Esophagus (tissue), 2 donors: ENCODE measurements at regions not wholly inside any gene's neighbourhood (a gene's known extent, or its start where the extent isn't known, plus 50 kb on each side); places are given as distances from the start of the nearest gene placed in this dataset.
"Not testable (repeated sequence)": the region's sequence is repeated elsewhere in the genome, so short reads cannot be mapped to it uniquely, and the experiment has no call there.

ENCODE experiments used
- H3K27ac ChIP-seq, 2 donors: one replicate each; pipeline ENCODE4 v1.5.1; 2013; ENCODE audit warnings: low read depth in 2 of 2, mild to moderate bottlenecking in 2 of 2, inconsistent platforms in 1 of 2, low read length in 1 of 2, moderate library complexity in 1 of 2
- H3K27me3 ChIP-seq, 2 donors: one replicate each; pipeline ENCODE4 v1.6.1; 2013; ENCODE audit warnings: low read length in 2 of 2, control low read depth in 1 of 2, mild to moderate bottlenecking in 1 of 2; ENCODE audit not compliant: insufficient read depth in 2 of 2, control insufficient read depth in 1 of 2
- H3K36me3 ChIP-seq, 2 donors: one replicate each; pipeline ENCODE4 v1.6.1; 2013; ENCODE audit warnings: low read length in 1 of 2; ENCODE audit not compliant: control insufficient read depth in 2 of 2, insufficient read depth in 2 of 2
- H3K4me1 ChIP-seq, 2 donors: one replicate each; pipeline ENCODE4 v1.6.1; 2013; ENCODE audit warnings: low read length in 1 of 2; ENCODE audit not compliant: control insufficient read depth in 2 of 2, insufficient read depth in 2 of 2
- H3K4me3 ChIP-seq, 2 donors: one replicate each; pipeline ENCODE4 v1.5.1; 2013; ENCODE audit warnings: low read length in 2 of 2, mild to moderate bottlenecking in 2 of 2, low read depth in 1 of 2, moderate library complexity in 1 of 2
- H3K9me3 ChIP-seq, 2 donors: one replicate each; pipeline ENCODE4 v1.6.1; 2013; ENCODE audit warnings: mild to moderate bottlenecking in 2 of 2, low read depth in 1 of 2, low read length in 1 of 2, moderate library complexity in 1 of 2; ENCODE audit not compliant: control insufficient read depth in 2 of 2, insufficient read depth in 1 of 2
- WGBS, 2 donors: extraction: QIAGEN DNeasy Blood & Tissue Kit; methylation state at CpG; one replicate each; pipeline ENCODE4 v1.1.7; 2013; 5-methylcytosine and 5-hydroxymethylcytosine counted together
- donor health status: healthy with polysubstance abuse.
- donor health status: Bipolar disorder and iron deficiency.

GRCh38 chr20:57108218-57108617 is 158.2 kb downstream of the BMP7 start:
- 48 to 65% methylated on average over 4 of the region's 4 CpGs for WGBS, 2 donors
- no peaks in the 10 kb centered on the region for H3K4me1 ChIP-seq
- H3K4me3 ChIP-seq, result no peak overlapping the region
- H3K27ac ChIP-seq, result no peak overlapping the region
- H3K27me3 ChIP-seq, result no peaks in the 10 kb centered on the region
- H3K9me3 ChIP-seq, result peaks cover 0 to 3% of the 10 kb centered on the region in 2 donors
- H3K36me3 ChIP-seq, result no peaks in the 10 kb centered on the region

DNA sequence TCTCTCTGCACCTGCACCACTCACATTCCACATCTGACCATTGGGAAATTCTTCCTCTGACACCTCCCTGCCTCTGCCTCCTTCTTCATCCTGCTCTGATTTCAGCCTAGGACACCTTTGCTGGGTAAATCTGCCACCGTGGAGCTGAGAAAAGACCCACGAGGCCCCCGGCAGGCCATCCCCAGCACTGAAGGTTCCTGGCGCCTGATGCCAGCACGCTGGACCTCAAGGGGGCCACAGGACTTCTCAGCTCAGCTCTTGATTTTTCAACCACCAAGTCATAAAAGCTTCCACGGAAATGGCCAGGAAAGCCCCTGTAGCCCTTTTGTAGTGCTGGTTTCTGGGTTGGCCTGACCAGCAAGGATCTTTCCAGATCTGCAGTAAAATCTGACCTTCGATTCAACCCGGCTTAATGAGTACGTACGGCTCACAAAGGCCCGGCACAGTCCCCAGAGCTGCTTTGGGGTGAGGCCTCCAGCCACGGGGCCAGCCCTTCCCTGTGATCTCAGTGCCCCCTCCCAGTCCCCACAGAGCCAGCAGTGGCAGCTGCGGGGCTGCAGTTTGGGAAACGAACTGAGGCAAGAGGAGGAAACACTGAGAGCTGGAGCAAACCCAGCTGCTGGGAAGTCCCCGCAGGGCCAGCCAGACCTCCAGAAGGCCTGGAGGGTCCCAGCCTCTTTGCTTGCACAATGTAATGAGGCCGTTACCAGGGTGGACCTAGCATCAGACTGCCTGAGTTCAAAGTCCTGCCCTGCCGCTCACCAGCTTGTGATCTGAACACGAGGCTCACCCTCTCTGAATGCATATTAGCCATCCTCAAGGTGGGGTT is 157.5 kb downstream of the BMP7 start:
- Histone ChIP-seq H3K27ac (no peak overlapping the region), H3K4me1 (no peaks in the 10 kb centered on the region), H3K9me3 (peaks cover 0 to 3% of the 10 kb centered on the region in 2 donors), H3K36me3 (no peaks in the 10 kb centered on the region), H3K4me3 (no peak overlapping the region), H3K27me3 (no peaks in the 10 kb centered on the region)
- WGBS, 2 donors, result 41 to 44% methylated on average over 18 of the region's 18 CpGs

GRCh38 chr20:57109571-57109953 is 156.9 kb downstream of the BMP7 start:
- Histone ChIP-seq H3K27me3 (no peaks in the 10 kb centered on the region), H3K27ac (no peak overlapping the region), H3K9me3 (peaks cover 0 to 3% of the 10 kb centered on the region in 2 donors), H3K36me3 (no peaks in the 10 kb centered on the region), H3K4me1 (no peaks in the 10 kb centered on the region), H3K4me3 (no peak overlapping the region)
- 57 to 67% methylated on average over 10 of the region's 10 CpGs for WGBS, 2 donors

GRCh38 chr20:57110121-57111027 is 156.1 kb downstream of the BMP7 start:
- not testable (repeated sequence) for H3K27me3 ChIP-seq, H3K4me3 ChIP-seq, H3K36me3 ChIP-seq, H3K27ac ChIP-seq, H3K4me1 ChIP-seq, H3K9me3 ChIP-seq
- 93 to 96% methylated on average over 49 to 55 of the region's 61 CpGs for WGBS, 2 donors

DNA sequence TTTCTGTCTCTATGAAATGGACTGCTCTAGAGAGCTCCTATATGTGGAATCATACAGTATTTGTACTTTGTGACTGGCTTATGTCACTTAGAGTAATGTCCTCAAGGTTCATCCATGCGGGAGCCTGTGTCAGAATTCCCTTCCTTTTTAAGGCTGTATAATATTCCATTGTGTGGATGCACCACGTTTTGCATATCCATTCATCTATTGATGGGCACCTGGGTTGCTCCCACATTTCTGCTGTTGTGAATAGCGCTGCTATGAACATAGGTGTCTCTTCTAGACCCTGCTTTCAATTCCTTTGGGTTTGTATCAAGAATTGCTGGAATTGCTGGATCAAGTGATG is 155.4 kb downstream of the BMP7 start:
- H3K4me1 ChIP-seq, result no peaks in the 10 kb centered on the region
- H3K36me3 ChIP-seq, result no peaks in the 10 kb centered on the region
- H3K4me3 ChIP-seq, result no peak overlapping the region
- H3K27ac ChIP-seq, result no peak overlapping the region
- WGBS, 2 donors, result 83 to 85% methylated on average over 3 of the region's 3 CpGs
- peaks cover 0 to 3% of the 10 kb centered on the region in 2 donors for H3K27me3 ChIP-seq
- peaks cover 0 to 3% of the 10 kb centered on the region in 2 donors for H3K9me3 ChIP-seq

DNA sequence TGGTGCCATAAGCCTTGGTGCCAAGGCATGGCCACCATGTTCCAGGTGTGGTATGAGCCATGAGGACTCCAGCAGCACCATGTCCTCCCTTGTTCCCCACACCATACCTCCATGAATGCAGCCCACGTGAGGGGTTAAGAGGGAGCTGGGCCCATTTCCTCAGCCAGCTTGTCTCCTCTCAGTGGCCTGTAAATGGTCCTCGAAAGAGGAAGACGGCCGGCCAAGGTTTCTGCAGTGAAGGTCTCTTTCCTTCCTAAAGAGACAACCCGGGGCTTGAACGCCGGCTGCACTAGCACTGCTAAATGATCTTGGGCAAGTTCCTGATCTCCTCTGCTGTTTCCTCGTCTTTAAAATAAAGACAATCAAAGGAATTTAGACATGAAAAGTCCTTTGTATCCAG is 154.0 kb downstream of the BMP7 start:
- Histone ChIP-seq H3K4me3 (no peak overlapping the region), H3K27me3 (peaks cover 0 to 3% of the 10 kb centered on the region in 2 donors), H3K27ac (no peak overlapping the region), H3K9me3 (peaks cover 0 to 3% of the 10 kb centered on the region in 2 donors), H3K4me1 (no peaks in the 10 kb centered on the region), H3K36me3 (no peaks in the 10 kb centered on the region)
- 84 to 85% methylated on average over 8 of the region's 8 CpGs for whole genome bisulfite sequencing, 2 donors

- 59 to 65% methylated on average over 8 of the region's 8 CpGs for WGBS, 2 donors
Measured at GRCh38 chr20:57114290-57115005, 152.0 kb downstream of the BMP7 start.

GRCh38 chr20:57117296-57117695 is 149.1 kb downstream of the BMP7 start:
- Histone ChIP-seq H3K36me3 (no peaks in the 10 kb centered on the region), H3K9me3 (peaks cover 0 to under 1% of the 10 kb centered on the region in 2 donors), H3K27me3 (peaks cover 0 to 3% of the 10 kb centered on the region in 2 donors), H3K4me1 (no peaks in the 10 kb centered on the region), H3K4me3 (no peak overlapping the region), H3K27ac (no peak overlapping the region)
- 85 to 91% methylated on average over 5 to 7 of the region's 7 CpGs for WGBS, 2 donors

More at GRCh38 chr20:57114290-57115005, 152.0 kb downstream of the BMP7 start:
- Histone ChIP-seq H3K36me3 (no peaks in the 10 kb centered on the region), H3K27me3 (peaks cover 0 to 3% of the 10 kb centered on the region in 2 donors), H3K4me1 (no peaks in the 10 kb centered on the region), H3K4me3 (no peak overlapping the region), H3K27ac (no peak overlapping the region), H3K9me3 (peaks cover 0 to 3% of the 10 kb centered on the region in 2 donors)

GRCh38 chr20:57118107-57118769 is 148.2 kb downstream of the BMP7 start:
- no peak overlapping the region for H3K27ac ChIP-seq
- H3K36me3 ChIP-seq, result no peaks in the 10 kb centered on the region
- no peaks in the 10 kb centered on the region for H3K4me1 ChIP-seq
- H3K27me3 ChIP-seq, result peaks cover 0 to 3% of the 10 kb centered on the region in 2 donors
- H3K4me3 ChIP-seq, result no peak overlapping the region
- 89 to 90% methylated on average over 20 to 21 of the region's 21 CpGs for WGBS, 2 donors
- no peaks in the 10 kb centered on the region for H3K9me3 ChIP-seq
